ENCODE measurements at regions not wholly inside any gene's neighbourhood (a gene's known extent, or its start where the extent isn't known, plus 50 kb on each side); places are given as distances from the start of the nearest gene placed in this dataset.

- Mint-ChIP-seq H3K27ac (no peak overlapping the region), H3K4me1 (no peaks in the 10 kb centered on the region), H3K4me3 (no peak overlapping the region), H3K27me3 (peaks cover 17% of the 10 kb centered on the region), H3K36me3 (ENCODE audit: low read depth) (no peaks in the 10 kb centered on the region)
- no peak for DNase-seq
- H3K9me3 ChIP-seq (ENCODE audit: control insufficient read depth, low read length, poor library complexity, severe bottlenecking), result no peaks in the 10 kb centered on the region
- ATAC-seq, result no peak
Measured at GRCh38 chr1:78231477-78231876, 185.7 kb downstream of the GIPC2 start.

GRCh38 chr1:78231894-78232293 lies 186.1 kb downstream of the GIPC2 start:
- ATAC-seq (no peak), DNase-seq (no peak)
- no peaks in the 10 kb centered on the region for H3K9me3 ChIP-seq (ENCODE audit: control insufficient read depth, low read length, poor library complexity, severe bottlenecking)
- Mint-ChIP-seq H3K36me3 (ENCODE audit: low read depth) (no peaks in the 10 kb centered on the region), H3K4me3 (no peak overlapping the region), H3K27me3 (peaks cover 17% of the 10 kb centered on the region), H3K27ac (no peak overlapping the region), H3K4me1 (no peaks in the 10 kb centered on the region)

GRCh38 chr1:78232630-78233029 lies 186.9 kb downstream of the GIPC2 start:
- ATAC-seq (no peak), DNase-seq (no peak)
- Mint-ChIP-seq H3K27me3 (peaks cover 13% of the 10 kb centered on the region), H3K4me1 (no peaks in the 10 kb centered on the region), H3K36me3 (ENCODE audit: low read depth) (no peaks in the 10 kb centered on the region), H3K4me3 (no peak overlapping the region), H3K27ac (no peak overlapping the region)
- H3K9me3 ChIP-seq (ENCODE audit: control insufficient read depth, low read length, poor library complexity, severe bottlenecking), result no peaks in the 10 kb centered on the region

- DNase-seq (no peak), ATAC-seq (no peak)
- H3K9me3 ChIP-seq (ENCODE audit: control insufficient read depth, low read length, poor library complexity, severe bottlenecking), result no peaks in the 10 kb centered on the region
- no peaks in the 10 kb centered on the region for H3K36me3 Mint-ChIP-seq (ENCODE audit: low read depth)
- H3K4me3 Mint-ChIP-seq, result no peak overlapping the region
- H3K27ac Mint-ChIP-seq, result no peak overlapping the region
- no peaks in the 10 kb centered on the region for H3K4me1 Mint-ChIP-seq
- H3K27me3 Mint-ChIP-seq, result peaks cover 9% of the 10 kb centered on the region
Measured at GRCh38 chr1:78234496-78234895, 188.7 kb downstream of the GIPC2 start.

GRCh38 chr1:78236716-78237115 lies 190.9 kb downstream of the GIPC2 start:
- ATAC-seq, result no peak
- Mint-ChIP-seq H3K4me3 (no peak overlapping the region), H3K36me3 (ENCODE audit: low read depth) (no peaks in the 10 kb centered on the region), H3K4me1 (no peaks in the 10 kb centered on the region), H3K27me3 (peaks cover 8% of the 10 kb centered on the region), H3K27ac (no peak overlapping the region)
- no peak for DNase-seq
- no peaks in the 10 kb centered on the region for H3K9me3 ChIP-seq (ENCODE audit: control insufficient read depth, low read length, poor library complexity, severe bottlenecking)

- no peak for ATAC-seq
- no peaks in the 10 kb centered on the region for H3K9me3 ChIP-seq (ENCODE audit: control insufficient read depth, low read length, poor library complexity, severe bottlenecking)
- Mint-ChIP-seq H3K4me3 (no peak overlapping the region), H3K36me3 (ENCODE audit: low read depth) (no peaks in the 10 kb centered on the region), H3K27me3 (peaks cover 3% of the 10 kb centered on the region), H3K4me1 (no peaks in the 10 kb centered on the region), H3K27ac (no peak overlapping the region)
- DNase-seq, result no peak
Measured at GRCh38 chr1:78237364-78237916, 191.7 kb downstream of the GIPC2 start.

- H3K27ac Mint-ChIP-seq, result no peak overlapping the region
- ATAC-seq (no peak), DNase-seq (no peak)
- no peaks in the 10 kb centered on the region for H3K9me3 ChIP-seq (ENCODE audit: control insufficient read depth, low read length, poor library complexity, severe bottlenecking)
- H3K36me3 Mint-ChIP-seq (ENCODE audit: low read depth), result no peaks in the 10 kb centered on the region
- no peaks in the 10 kb centered on the region for H3K4me1 Mint-ChIP-seq
- H3K4me3 Mint-ChIP-seq, result no peak overlapping the region
- H3K27me3 Mint-ChIP-seq, result no peaks in the 10 kb centered on the region
Measured at GRCh38 chr1:78240191-78240590, 194.4 kb downstream of the GIPC2 start.

- H3K9me3 ChIP-seq (ENCODE audit: control insufficient read depth, low read length, poor library complexity, severe bottlenecking), result no peaks in the 10 kb centered on the region
- Mint-ChIP-seq H3K4me3 (no peak overlapping the region), H3K4me1 (no peaks in the 10 kb centered on the region), H3K36me3 (ENCODE audit: low read depth) (no peaks in the 10 kb centered on the region), H3K27me3 (no peaks in the 10 kb centered on the region), H3K27ac (no peak overlapping the region)
- ATAC-seq, result no peak
- DNase-seq, result no peak
Measured at GRCh38 chr1:78240755-78241154, 195.0 kb downstream of the GIPC2 start.

GRCh38 chr1:78247079-78247478 lies 201.3 kb downstream of the GIPC2 start:
- no peak for ATAC-seq
- Mint-ChIP-seq H3K27ac (no peak overlapping the region), H3K27me3 (no peaks in the 10 kb centered on the region), H3K4me3 (no peak overlapping the region), H3K36me3 (ENCODE audit: low read depth) (no peaks in the 10 kb centered on the region), H3K4me1 (no peaks in the 10 kb centered on the region)
- DNase-seq, result no peak
- H3K9me3 ChIP-seq (ENCODE audit: control insufficient read depth, low read length, poor library complexity, severe bottlenecking), result no peaks in the 10 kb centered on the region

GRCh38 chr1:78250201-78250600 lies 204.4 kb downstream of the GIPC2 start:
- no peaks in the 10 kb centered on the region for H3K36me3 Mint-ChIP-seq (ENCODE audit: low read depth)
- no peak overlapping the region for H3K4me3 Mint-ChIP-seq
- H3K4me1 Mint-ChIP-seq, result no peaks in the 10 kb centered on the region
- H3K9me3 ChIP-seq (ENCODE audit: control insufficient read depth, low read length, poor library complexity, severe bottlenecking), result no peaks in the 10 kb centered on the region
- ATAC-seq (no peak), DNase-seq (no peak)
- H3K27me3 Mint-ChIP-seq, result no peaks in the 10 kb centered on the region
- no peak overlapping the region for H3K27ac Mint-ChIP-seq

- ATAC-seq (no peak), DNase-seq (no peak)
- H3K9me3 ChIP-seq (ENCODE audit: control insufficient read depth, low read length, poor library complexity, severe bottlenecking), result no peaks in the 10 kb centered on the region
- Mint-ChIP-seq H3K4me3 (no peak overlapping the region), H3K27ac (no peak overlapping the region), H3K36me3 (ENCODE audit: low read depth) (no peaks in the 10 kb centered on the region), H3K4me1 (no peaks in the 10 kb centered on the region), H3K27me3 (no peaks in the 10 kb centered on the region)
Measured at GRCh38 chr1:78254517-78254916, 208.8 kb downstream of the GIPC2 start.

GRCh38 chr1:78255383-78255782 lies 209.6 kb downstream of the GIPC2 start:
- H3K9me3 ChIP-seq (ENCODE audit: control insufficient read depth, low read length, poor library complexity, severe bottlenecking), result no peaks in the 10 kb centered on the region
- no peaks in the 10 kb centered on the region for H3K27me3 Mint-ChIP-seq
- DNase-seq (no peak), ATAC-seq (no peak)
- H3K4me3 Mint-ChIP-seq, result no peak overlapping the region
- no peak overlapping the region for H3K27ac Mint-ChIP-seq
- H3K4me1 Mint-ChIP-seq, result no peaks in the 10 kb centered on the region
- no peaks in the 10 kb centered on the region for H3K36me3 Mint-ChIP-seq (ENCODE audit: low read depth)

- ATAC-seq (no peak), DNase-seq (no peak)
- no peaks in the 10 kb centered on the region for H3K36me3 Mint-ChIP-seq (ENCODE audit: low read depth)
- no peaks in the 10 kb centered on the region for H3K9me3 ChIP-seq (ENCODE audit: control insufficient read depth, low read length, poor library complexity, severe bottlenecking)
- no peak overlapping the region for H3K4me3 Mint-ChIP-seq
- no peaks in the 10 kb centered on the region for H3K4me1 Mint-ChIP-seq
- no peak overlapping the region for H3K27ac Mint-ChIP-seq
- H3K27me3 Mint-ChIP-seq, result no peaks in the 10 kb centered on the region
Measured at GRCh38 chr1:78255846-78256245, 210.1 kb downstream of the GIPC2 start.

GRCh38 chr1:78263459-78263858 lies 217.7 kb downstream of the GIPC2 start:
- Mint-ChIP-seq H3K4me3 (no peak overlapping the region), H3K36me3 (ENCODE audit: low read depth) (no peaks in the 10 kb centered on the region), H3K27me3 (no peaks in the 10 kb centered on the region), H3K4me1 (no peaks in the 10 kb centered on the region), H3K27ac (no peak overlapping the region)
- DNase-seq (no peak), ATAC-seq (no peak)
- no peaks in the 10 kb centered on the region for H3K9me3 ChIP-seq (ENCODE audit: control insufficient read depth, low read length, poor library complexity, severe bottlenecking)
